ENCODE measurements at regions not wholly inside any gene's neighbourhood (a gene's known extent, or its start where the extent isn't known, plus 50 kb on each side); places are given as distances from the start of the nearest gene placed in this dataset.

DNA sequence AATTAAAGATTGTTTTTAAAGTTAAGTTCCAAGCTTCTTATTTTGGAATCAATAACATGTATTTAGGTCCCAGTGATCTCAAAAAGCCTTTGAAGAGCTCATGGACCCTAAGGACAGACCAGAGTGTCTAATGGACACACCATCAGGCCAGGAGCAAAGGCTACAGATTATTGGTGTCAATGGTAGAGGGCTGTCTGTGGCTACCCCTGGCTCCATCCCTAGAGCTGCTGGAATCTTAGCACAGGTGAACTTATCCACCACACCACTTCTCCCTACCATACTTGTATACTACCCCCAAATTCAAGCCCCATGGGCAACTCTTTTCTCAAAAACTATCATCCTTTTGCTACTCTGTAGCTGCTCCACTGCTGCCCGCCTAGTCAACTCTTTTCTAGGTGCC lies 79.4 kb upstream of the BEND6 start:
- no peak for TF ChIP-seq GATA3 (IDR thresholded peaks at IDR 0.05; ENCODE audit: low read depth, low read length)
- no peak for TF ChIP-seq GATA2 (IDR thresholded peaks at IDR 0.05; ENCODE audit: low read depth, low read length)

- TF ChIP-seq GATA2 (IDR thresholded peaks at IDR 0.05; ENCODE audit: low read depth, low read length): no peak
- no peak for TF ChIP-seq GATA3 (IDR thresholded peaks at IDR 0.05; ENCODE audit: low read depth, low read length)
Observed at GRCh38 chr6:56874328-56874727, 80.6 kb upstream of the BEND6 start.

DNA sequence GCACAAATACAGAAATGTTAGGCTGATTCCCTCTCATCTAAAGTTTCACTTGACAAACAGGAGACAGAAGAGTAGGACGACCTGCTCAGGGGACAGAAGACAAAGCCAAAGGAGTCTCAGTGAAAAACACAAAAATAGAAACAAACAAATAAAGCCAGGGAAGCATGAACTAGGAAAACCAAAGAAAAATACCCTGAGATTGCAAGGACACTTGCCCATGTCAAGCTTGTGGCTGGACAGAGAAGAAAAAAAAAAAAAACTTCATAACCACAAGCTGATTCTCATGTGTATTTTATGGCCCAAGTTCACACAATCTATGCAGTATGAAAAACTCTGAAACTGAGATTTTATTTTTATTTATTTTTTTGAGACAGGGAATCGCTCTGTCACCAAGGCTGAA lies 85.6 kb upstream of the BEND6 start:
- no peak for TF ChIP-seq GATA3 (IDR thresholded peaks at IDR 0.05; ENCODE audit: low read depth, low read length)

DNA sequence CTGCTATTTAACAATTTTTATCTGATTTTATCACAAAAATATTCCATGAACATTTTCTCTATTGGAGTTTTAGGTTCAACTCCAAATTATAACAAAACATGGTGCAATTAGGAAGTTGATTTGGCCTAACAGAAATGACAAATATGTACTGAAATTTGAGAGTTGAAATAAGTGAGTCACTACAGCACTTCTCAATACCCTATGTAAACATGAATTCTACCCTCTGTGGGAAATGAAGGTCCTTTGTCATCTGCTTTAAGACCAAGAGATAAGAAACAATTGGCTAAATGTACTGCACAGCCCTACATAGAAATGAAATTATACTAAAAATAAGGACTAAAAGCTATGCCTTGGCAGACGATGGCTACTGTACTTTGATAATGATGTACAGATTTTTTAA lies 86.2 kb upstream of the BEND6 start:
- TF ChIP-seq GATA2 (IDR thresholded peaks at IDR 0.05; ENCODE audit: low read depth, low read length) (no peak), GATA3 (IDR thresholded peaks at IDR 0.05; ENCODE audit: low read depth, low read length) (0 out of 2 replicates have a peak, but pooled peaks have one; percentile 21)

- TF ChIP-seq GATA3 (IDR thresholded peaks at IDR 0.05; ENCODE audit: low read depth, low read length): no peak
- no peak for TF ChIP-seq GATA2 (IDR thresholded peaks at IDR 0.05; ENCODE audit: low read depth, low read length)
Observed at GRCh38 chr6:56866917-56867522, 87.9 kb upstream of the BEND6 start.

GRCh38 chr6:56865081-56865875 lies 89.6 kb upstream of the BEND6 start:
- no peak for TF ChIP-seq GATA2 (IDR thresholded peaks at IDR 0.05; ENCODE audit: low read depth, low read length)
- no peak for TF ChIP-seq GATA3 (IDR thresholded peaks at IDR 0.05; ENCODE audit: low read depth, low read length)

DNA sequence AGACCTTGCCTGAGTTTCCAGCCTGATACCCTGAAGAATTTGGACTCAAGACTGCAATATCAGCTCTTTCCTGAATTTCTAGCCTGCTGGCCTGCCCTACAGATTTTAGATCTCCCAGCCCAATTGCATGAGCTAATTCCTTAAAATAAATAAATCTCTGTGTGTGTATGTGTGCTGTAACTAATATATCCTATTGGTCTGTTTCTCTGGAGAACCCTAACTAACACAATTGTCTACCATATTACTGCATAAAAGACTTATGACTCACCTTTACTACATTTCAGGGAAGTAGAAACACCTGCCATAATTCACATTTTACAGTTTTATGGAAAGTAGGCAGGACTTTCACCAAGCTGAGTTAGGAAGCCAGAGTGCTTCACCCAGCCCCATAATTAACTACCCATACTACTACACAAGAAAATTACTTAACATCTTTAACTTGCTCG lies 90.7 kb upstream of the BEND6 start:
- TF ChIP-seq GATA3 (IDR thresholded peaks at IDR 0.05; ENCODE audit: low read depth, low read length): no peak
- TF ChIP-seq GATA2 (IDR thresholded peaks at IDR 0.05; ENCODE audit: low read depth, low read length): no peak

DNA sequence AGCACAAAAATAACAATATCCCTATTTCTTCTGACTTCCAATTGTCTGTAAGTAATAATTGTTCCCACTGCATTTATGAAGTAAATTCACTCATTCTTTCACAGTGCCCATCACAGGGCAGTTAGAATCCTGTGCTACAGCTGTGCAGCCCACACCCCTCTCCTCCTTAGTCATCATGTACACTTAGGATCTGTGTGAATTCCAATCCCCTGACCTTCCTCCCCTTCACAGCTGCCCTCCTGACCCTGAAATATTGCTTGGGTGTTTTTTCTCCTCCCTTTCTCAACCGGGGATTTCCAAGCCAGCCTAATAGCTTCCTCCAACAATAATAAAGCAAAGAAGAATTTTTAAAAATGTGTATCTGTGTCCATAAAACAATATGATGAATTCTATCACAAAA lies 91.5 kb upstream of the BEND6 start:
- TF ChIP-seq GATA3 (IDR thresholded peaks at IDR 0.05; ENCODE audit: low read depth, low read length) (no peak), GATA2 (IDR thresholded peaks at IDR 0.05; ENCODE audit: low read depth, low read length) (no peak)

DNA sequence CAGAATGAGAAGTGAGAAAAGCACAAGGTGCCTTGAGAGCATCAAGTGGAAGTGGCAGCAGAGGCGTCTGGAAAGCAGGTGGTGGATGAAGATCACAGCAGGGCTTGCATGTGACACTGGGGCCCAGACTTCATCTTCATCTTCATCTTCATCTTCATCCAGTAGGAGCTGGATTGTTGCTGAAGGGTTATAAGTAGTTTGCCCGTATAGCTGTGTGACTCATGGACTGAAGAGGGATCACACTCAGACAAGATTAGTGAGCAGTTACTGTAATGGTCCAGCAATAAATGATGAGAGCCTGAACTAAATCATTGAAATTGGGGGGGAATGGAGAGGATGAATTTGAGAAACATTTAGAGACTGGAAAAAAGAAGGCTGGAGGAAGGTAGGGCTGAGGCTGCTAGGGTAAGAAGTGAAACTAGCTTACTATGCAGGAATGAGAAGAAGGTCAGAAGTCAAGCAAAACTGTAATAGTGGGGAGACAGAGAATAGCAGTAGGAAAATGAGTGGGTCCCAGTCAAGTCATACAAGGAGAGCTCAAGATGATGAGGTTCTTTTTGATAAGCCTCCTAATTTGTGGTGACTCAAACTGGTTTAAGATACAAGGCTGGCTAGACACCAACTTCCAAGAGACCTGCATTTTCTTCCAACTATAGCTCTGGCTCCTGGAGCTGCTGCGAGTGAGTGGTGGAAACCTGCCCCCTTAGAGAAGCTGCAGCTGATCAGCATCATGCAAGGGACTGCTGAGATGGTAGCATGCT lies 92.3 kb upstream of the BEND6 start:
- no peak for TF ChIP-seq GATA3 (IDR thresholded peaks at IDR 0.05; ENCODE audit: low read depth, low read length)
- TF ChIP-seq GATA2 (IDR thresholded peaks at IDR 0.05; ENCODE audit: low read depth, low read length): no peak

- TF ChIP-seq GATA2 (IDR thresholded peaks at IDR 0.05; ENCODE audit: low read depth, low read length): no peak
- no peak for TF ChIP-seq GATA3 (IDR thresholded peaks at IDR 0.05; ENCODE audit: low read depth, low read length)
Observed at GRCh38 chr6:56860475-56860874, 94.4 kb upstream of the BEND6 start.

DNA sequence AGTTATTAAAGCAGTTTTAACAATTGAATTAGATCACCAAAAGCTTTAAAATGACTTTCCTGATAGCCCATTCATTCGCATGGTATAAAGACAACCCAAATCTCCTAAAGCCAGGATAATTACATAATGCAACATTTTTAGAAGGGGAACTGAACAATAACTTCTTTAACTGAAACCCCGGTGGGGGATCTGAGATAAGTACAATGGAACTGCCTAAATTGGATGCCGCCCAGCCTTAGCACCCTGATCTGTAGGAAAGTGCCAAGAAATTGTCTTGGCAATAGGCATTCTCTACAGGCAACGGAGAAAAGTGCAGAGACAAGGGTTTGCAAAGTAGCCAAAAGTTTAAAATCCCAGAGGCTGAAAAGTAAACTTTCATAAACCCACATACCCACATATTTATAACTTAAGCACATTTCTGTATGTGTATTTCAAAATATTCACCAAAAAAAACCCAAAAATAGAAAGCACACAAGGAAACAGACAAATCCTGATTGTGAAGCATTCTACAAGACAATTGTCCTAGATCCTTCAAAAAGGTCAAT lies 98.8 kb upstream of the BEND6 start:
- no peak for TF ChIP-seq GATA2 (IDR thresholded peaks at IDR 0.05; ENCODE audit: low read depth, low read length)
- no peak for TF ChIP-seq GATA3 (IDR thresholded peaks at IDR 0.05; ENCODE audit: low read depth, low read length)

- no peak for TF ChIP-seq GATA3 (IDR thresholded peaks at IDR 0.05; ENCODE audit: low read depth, low read length)
- TF ChIP-seq GATA2 (IDR thresholded peaks at IDR 0.05; ENCODE audit: low read depth, low read length): no peak
Observed at GRCh38 chr6:56854086-56854485, 100.8 kb upstream of the BEND6 start.

- TF ChIP-seq GATA3 (IDR thresholded peaks at IDR 0.05; ENCODE audit: low read depth, low read length) (no peak), GATA2 (IDR thresholded peaks at IDR 0.05; ENCODE audit: low read depth, low read length) (no peak)
Observed at GRCh38 chr6:56853541-56853940, 101.4 kb upstream of the BEND6 start.

- no peak for TF ChIP-seq GATA3 (IDR thresholded peaks at IDR 0.05; ENCODE audit: low read depth, low read length)
- no peak for TF ChIP-seq GATA2 (IDR thresholded peaks at IDR 0.05; ENCODE audit: low read depth, low read length)
Observed at GRCh38 chr6:56852260-56853010, 102.5 kb upstream of the BEND6 start.
